ENCODE measurements at regions not wholly inside any gene's neighbourhood (a gene's known extent, or its start where the extent isn't known, plus 50 kb on each side); places are given as distances from the start of the nearest gene placed in this dataset.

DNA sequence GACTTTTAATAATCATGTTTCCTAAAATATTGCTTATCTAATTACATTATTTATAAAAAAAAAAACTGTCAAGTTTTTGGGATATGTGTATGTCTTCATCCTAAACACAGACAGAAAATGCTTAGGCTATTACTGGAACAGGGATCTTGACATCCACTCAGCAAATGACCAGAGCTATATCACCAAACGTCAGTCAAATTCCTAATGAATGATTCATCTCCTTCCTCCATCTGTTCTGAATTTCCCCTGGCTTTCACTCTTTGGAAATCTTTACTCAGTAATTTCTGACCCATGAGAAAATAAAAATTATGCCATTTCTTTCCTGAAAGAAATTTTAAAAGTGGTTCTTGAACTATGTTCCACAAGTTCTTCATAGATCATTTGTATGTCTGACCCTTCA lies 552.4 kb upstream of the KCND2 start:
- no peak overlapping the region for H3K27ac ChIP-seq (ENCODE audit: low read depth in 1 of 2, low read length in 1 of 2)
- H3K9ac ChIP-seq (ENCODE audit: insufficient read depth in 1 of 2, low read length in 2 of 2): no peak overlapping the region
- no peaks in the 10 kb centered on the region for H3K4me1 ChIP-seq (ENCODE audit: control insufficient read depth in 5 of 5, insufficient read depth in 5 of 5, low read length in 5 of 5)
- WGBS, 2 donors: 6% methylated on average over 1 of the region's 1 CpG
- no peak overlapping the region for H3K4me3 ChIP-seq
- H3K27me3 ChIP-seq (ENCODE audit: control insufficient read depth in 3 of 3, insufficient read depth in 3 of 3, low read length in 2 of 3): no peaks in the 10 kb centered on the region
- no peaks in the 10 kb centered on the region for H3K36me3 ChIP-seq (ENCODE audit: control insufficient read depth in 4 of 4, insufficient read depth in 4 of 4, low read length in 4 of 4)
- no peaks in the 10 kb centered on the region for H3K9me3 ChIP-seq (ENCODE audit: control insufficient read depth in 4 of 4, insufficient read depth in 3 of 4, low read length in 3 of 4)
- ATAC-seq (ENCODE audit: insufficient read depth, low FRiP score) (no peak), DNase-seq (no peak)
- TF ChIP-seq, protein P1, sequence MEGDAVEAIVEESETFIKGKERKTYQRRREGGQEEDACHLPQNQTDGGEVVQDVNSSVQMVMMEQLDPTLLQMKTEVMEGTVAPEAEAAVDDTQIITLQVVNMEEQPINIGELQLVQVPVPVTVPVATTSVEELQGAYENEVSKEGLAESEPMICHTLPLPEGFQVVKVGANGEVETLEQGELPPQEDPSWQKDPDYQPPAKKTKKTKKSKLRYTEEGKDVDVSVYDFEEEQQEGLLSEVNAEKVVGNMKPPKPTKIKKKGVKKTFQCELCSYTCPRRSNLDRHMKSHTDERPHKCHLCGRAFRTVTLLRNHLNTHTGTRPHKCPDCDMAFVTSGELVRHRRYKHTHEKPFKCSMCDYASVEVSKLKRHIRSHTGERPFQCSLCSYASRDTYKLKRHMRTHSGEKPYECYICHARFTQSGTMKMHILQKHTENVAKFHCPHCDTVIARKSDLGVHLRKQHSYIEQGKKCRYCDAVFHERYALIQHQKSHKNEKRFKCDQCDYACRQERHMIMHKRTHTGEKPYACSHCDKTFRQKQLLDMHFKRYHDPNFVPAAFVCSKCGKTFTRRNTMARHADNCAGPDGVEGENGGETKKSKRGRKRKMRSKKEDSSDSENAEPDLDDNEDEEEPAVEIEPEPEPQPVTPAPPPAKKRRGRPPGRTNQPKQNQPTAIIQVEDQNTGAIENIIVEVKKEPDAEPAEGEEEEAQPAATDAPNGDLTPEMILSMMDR (IDR thresholded peaks at IDR 0.05; ENCODE audit: control extremely low read depth, extremely low read depth): no peak

DNA sequence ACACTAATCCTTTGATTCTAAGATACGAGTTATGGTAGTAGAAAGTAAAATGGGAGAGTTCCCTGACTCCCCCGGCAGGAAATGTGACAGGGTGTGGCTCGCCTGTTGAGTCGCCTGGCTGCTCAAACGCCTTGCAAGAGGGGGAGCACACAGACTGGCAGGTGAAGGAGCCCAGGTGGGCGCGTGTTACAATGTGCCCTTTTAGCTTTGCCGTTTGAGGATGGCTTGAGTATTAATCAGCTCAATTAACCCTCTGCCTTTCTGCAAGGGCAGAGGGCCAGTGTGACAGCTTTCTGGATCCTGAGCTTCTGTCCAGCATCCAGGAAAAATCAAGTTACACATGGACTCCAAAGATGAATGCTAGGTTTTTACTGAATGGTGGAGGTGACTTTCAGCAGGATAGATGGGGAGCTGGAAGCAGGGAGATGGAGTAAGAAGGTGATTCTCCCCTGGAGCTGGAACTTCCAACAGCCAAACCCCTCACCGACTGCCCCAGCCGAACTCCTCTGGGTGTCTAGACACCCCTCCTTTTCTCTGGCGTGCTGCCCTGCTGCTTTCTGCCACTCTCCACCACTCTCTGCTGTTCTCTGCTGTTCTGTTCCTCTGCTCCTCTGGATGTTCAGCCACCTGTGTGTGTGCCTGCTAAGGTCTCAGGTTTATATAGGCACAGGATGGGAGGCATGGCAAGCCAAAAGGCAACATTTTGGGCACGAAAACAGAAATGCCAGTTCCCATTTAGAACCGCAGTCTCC lies 548.8 kb upstream of the KCND2 start:
- no peaks in the 10 kb centered on the region for H3K36me3 ChIP-seq (ENCODE audit: control insufficient read depth in 4 of 4, insufficient read depth in 4 of 4, low read length in 4 of 4)
- H3K27me3 ChIP-seq (ENCODE audit: control insufficient read depth in 3 of 3, insufficient read depth in 3 of 3, low read length in 2 of 3): no peaks in the 10 kb centered on the region
- H3K4me1 ChIP-seq (ENCODE audit: control insufficient read depth in 5 of 5, insufficient read depth in 5 of 5, low read length in 5 of 5): no peaks in the 10 kb centered on the region
- TF ChIP-seq, protein P1 (IDR thresholded peaks at IDR 0.05; ENCODE audit: control extremely low read depth, extremely low read depth): no peak
- H3K9ac ChIP-seq (ENCODE audit: insufficient read depth in 1 of 2, low read length in 2 of 2): no peak overlapping the region
- 68 to 73% methylated on average over 13 of the region's 13 CpGs for WGBS, 2 donors
- H3K9me3 ChIP-seq (ENCODE audit: control insufficient read depth in 4 of 4, insufficient read depth in 3 of 4, low read length in 3 of 4): no peaks in the 10 kb centered on the region
- DNase-seq (no peak), ATAC-seq (ENCODE audit: insufficient read depth, low FRiP score) (no peak)
- H3K27ac ChIP-seq (ENCODE audit: low read depth in 1 of 2, low read length in 1 of 2): no peak overlapping the region
- no peak overlapping the region for H3K4me3 ChIP-seq

DNA sequence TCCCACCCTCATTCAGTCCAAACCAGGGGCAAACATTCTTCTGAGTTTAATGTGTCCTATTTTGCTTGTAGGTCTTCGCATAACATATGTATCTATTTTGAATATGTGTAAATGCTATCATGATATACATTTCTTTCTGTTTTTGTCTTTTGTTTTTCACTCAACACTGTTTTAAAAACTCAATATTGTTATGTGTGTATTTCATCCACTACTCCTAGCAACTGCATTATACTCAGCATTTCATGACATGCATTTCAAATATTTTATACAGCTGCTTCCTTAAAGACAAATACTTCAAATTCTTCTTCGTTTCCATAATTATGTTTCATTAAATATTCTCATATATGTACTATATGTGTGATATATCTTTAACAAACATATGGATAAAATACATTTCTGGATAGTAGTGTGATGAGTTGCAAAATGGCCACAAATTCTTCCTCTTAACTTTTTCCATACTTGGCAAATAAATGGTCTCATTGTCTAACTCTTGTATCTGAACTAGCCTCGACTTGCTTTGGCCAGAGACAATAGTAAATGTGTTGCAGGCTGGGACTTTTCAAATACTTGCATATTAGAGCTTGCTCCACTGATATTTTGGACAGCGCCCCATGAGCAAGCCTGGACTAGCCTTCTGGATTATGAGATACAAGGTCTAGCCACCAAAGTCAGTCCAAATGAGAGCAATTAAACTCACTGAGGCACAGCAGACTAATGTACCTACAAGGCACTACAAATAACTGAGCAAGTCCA lies 539.7 kb upstream of the KCND2 start:
- H3K36me3 ChIP-seq (ENCODE audit: control insufficient read depth in 4 of 4, insufficient read depth in 4 of 4, low read length in 4 of 4): no peaks in the 10 kb centered on the region
- no peaks in the 10 kb centered on the region for H3K9me3 ChIP-seq (ENCODE audit: control insufficient read depth in 4 of 4, insufficient read depth in 3 of 4, low read length in 3 of 4)
- 61 to 62% methylated on average over 4 of the region's 4 CpGs for WGBS, 2 donors
- no peak for ATAC-seq (ENCODE audit: insufficient read depth, low FRiP score)
- TF ChIP-seq, protein P1 (IDR thresholded peaks at IDR 0.05; ENCODE audit: control extremely low read depth, extremely low read depth): no peak
- no peak overlapping the region for H3K27ac ChIP-seq (ENCODE audit: low read depth in 1 of 2, low read length in 1 of 2)
- no peaks in the 10 kb centered on the region for H3K27me3 ChIP-seq (ENCODE audit: control insufficient read depth in 3 of 3, insufficient read depth in 3 of 3, low read length in 2 of 3)
- peak in 2 of 3 donors; percentile 3 to 17 for DNase-seq
- H3K4me1 ChIP-seq (ENCODE audit: control insufficient read depth in 5 of 5, insufficient read depth in 5 of 5, low read length in 5 of 5): no peaks in the 10 kb centered on the region
- no peak overlapping the region for H3K9ac ChIP-seq (ENCODE audit: insufficient read depth in 1 of 2, low read length in 2 of 2)
- no peak overlapping the region for H3K4me3 ChIP-seq
